ENCODE measurements at regions not wholly inside any gene's neighbourhood (a gene's known extent, or its start where the extent isn't known, plus 50 kb on each side); places are given as distances from the start of the nearest gene placed in this dataset.
"Not testable (repeated sequence)": the region's sequence is repeated elsewhere in the genome, so short reads cannot be mapped to it uniquely, and the experiment has no call there.

DNA sequence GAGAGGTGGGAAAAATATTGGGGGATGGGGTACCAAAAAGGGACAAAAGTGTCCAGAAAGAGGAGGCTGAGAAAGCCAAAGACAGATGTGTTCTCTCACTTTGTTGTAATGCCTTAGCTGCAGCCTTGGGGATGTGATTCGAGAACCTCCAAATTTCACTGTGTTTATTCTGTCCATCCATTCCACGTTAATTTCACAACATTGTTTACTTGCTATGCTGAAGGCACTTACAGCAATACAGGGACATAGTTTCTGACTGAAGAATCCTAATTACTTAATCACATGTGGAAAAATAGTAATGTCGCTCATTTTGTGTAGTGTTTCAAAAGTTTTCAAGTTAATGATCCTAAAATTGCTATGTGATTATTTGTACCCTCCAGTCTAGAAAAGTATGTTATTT lies 146.2 kb upstream of the SLC38A2 start:
- no peak for DNase-seq (ENCODE audit: low spot score)
- TF ChIP-seq, protein P1, sequence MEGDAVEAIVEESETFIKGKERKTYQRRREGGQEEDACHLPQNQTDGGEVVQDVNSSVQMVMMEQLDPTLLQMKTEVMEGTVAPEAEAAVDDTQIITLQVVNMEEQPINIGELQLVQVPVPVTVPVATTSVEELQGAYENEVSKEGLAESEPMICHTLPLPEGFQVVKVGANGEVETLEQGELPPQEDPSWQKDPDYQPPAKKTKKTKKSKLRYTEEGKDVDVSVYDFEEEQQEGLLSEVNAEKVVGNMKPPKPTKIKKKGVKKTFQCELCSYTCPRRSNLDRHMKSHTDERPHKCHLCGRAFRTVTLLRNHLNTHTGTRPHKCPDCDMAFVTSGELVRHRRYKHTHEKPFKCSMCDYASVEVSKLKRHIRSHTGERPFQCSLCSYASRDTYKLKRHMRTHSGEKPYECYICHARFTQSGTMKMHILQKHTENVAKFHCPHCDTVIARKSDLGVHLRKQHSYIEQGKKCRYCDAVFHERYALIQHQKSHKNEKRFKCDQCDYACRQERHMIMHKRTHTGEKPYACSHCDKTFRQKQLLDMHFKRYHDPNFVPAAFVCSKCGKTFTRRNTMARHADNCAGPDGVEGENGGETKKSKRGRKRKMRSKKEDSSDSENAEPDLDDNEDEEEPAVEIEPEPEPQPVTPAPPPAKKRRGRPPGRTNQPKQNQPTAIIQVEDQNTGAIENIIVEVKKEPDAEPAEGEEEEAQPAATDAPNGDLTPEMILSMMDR (IDR thresholded peaks at IDR 0.05) = no peak
- no peak overlapping the region for H3K4me3 ChIP-seq
- H3K27ac ChIP-seq = peak overlapping the region; percentile 55 to 69

DNA sequence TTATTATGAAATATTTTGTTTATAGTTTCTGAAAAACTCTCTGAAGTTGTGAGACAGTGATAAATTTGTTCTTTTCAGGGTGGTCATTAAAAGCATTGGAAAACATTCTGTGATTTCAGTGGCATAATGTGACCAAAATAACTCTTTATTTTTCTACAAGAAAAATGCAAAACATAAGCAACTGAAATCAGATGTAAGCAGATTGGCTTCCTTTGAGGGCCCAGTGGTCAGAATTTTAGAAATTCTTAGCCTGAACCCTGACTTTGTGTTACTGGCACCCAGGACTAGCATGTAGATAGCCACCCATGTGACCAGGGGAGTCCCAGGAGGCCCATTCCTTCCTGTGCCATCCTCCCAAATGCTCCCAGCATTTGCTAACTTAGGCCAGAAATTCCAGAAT lies 145.6 kb upstream of the SLC38A2 start:
- peak overlapping the region; percentile 55 to 69 for H3K27ac ChIP-seq
- no peak overlapping the region for H3K4me3 ChIP-seq
- TF ChIP-seq, protein P1 (IDR thresholded peaks at IDR 0.05) = no peak
- DNase-seq (ENCODE audit: low spot score) = no peak

DNA sequence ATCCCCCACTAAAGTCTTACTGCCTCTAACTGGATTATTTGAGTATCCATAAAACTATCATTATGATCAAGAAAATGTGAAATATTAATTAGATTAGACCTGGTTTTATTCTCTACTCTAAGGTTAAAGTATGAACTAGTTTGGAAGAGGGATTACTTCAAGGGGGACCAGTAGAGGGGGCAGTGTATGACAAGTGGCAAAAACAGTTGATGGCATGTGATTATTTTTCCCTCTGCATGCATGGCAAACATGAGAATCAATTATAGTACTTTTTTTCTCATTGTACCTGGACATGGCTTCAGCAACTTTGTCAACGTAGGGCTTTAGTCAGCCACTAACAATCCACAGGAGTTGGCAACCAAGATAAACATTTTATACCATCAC lies 145.0 kb upstream of the SLC38A2 start:
- H3K4me3 ChIP-seq = no peak overlapping the region
- TF ChIP-seq, protein P1 (IDR thresholded peaks at IDR 0.05) = no peak
- no peak for DNase-seq (ENCODE audit: low spot score)
- peak overlapping the region; percentile 4 to 55 for H3K27ac ChIP-seq

DNA sequence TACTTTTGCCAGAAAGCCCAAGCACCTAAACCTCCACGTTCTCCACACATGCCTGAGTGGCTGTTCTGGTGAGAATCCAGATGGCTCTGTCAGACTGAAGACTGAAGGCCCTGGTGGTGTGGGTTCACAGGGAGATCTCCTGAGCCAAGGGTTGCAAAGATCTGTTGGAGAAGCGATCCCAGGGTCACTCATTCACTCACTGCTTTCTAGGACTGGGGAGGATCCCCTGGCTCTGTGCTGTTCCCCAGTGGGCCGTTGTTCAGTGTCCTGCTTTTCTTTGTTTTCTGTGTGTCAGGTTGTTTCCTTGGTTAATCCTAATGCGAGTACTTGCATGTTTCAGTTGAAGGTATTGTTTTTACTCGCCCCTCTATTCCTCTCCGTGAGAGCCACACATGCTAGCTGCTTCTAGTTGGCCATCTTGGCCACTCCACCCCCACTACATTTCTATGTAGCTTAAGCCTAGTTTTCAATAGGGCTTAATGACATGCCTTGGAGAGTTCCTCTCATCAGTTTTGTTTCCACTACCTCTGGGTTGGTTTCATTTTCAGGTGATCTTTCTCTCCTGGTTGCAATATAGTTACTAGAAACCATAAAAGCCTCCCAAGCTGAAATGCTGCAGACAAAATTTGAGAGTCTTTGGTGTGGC lies 144.5 kb upstream of the SLC38A2 start:
- no peak overlapping the region for H3K4me3 ChIP-seq
- H3K27ac ChIP-seq = no peak overlapping the region
- TF ChIP-seq, protein P1 (IDR thresholded peaks at IDR 0.05) = no peak
- DNase-seq (ENCODE audit: low spot score) = no peak

DNA sequence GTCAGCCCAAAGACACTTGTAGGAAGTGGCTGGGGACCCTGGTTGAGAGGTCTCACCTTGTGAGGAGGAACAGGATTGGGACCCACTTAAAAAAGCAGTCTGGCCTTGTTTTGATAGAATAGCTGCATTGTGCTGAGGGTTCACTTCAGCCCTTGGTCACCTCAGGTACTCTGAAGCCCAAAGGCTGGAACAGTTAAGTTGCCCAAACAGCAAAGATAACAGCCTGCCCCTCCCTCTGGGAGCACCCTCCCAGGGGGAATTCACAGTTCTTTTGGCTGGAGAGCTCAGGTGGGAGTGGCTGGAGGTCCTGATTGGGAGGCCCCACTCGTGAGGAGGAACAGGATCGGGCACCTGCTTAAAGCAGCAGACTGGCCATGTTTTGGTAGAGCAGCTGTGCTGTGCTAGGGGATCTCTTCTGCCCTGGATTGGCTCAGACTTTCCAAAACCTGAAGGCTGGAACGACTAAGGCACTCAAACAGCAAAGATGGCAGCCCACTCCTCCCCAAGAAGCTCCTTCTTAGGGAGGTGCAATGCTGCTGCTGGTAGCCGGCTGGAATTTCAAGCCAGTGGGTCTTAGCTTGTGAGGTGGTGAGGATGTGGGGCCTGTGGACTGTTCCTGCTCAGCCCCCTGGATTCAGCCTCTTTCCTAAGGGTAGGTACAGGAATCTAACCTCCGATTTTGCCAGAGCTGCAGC lies 143.8 kb upstream of the SLC38A2 start:
- DNase-seq (ENCODE audit: low spot score) = no peak
- TF ChIP-seq, protein P1 (IDR thresholded peaks at IDR 0.05) = no peak
- H3K4me3 ChIP-seq = no peak overlapping the region
- H3K27ac ChIP-seq = no peak overlapping the region

DNA sequence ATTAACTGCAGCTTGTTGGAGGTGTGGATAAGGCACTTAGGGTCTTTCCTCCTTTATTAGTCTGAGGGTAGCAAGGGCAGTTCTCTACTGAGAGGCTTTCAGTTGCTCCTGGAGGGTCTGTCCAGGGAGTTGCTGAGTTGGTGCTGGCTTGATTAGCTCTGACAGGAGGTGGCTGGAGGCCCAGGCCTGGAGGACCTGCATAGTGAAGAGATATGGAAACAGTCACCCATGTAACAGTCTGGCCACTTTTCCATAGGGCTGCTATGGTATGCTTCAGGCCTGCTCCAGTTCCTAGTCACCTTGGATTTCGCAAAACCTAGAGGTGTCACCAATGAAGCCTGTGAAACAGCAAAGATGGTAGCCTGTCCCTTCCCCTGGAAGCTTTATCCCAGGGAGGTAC lies 143.3 kb upstream of the SLC38A2 start:
- TF ChIP-seq, protein P1 (IDR thresholded peaks at IDR 0.05) = no peak
- H3K27ac ChIP-seq = no peak overlapping the region
- no peak for DNase-seq (ENCODE audit: low spot score)
- H3K4me3 ChIP-seq = no peak overlapping the region

DNA sequence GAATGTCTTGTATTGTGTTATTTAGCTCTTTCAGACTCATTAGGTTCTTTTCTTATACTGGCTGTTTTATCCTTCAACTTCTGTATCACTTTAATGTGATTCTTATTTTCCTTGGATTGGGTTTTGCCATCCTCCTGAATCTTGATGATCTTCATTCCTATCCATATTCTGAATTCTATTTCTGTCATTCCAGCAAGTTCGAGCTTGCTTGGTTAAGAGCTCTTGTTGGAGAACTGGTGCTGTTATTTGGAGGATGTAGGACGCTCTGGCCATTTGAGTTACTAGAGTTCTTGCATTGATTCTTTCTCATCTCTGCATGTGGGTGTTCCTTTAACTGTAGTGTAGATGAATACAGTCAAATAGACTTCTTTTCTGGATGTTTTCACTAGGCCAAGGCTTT lies 142.3 kb upstream of the SLC38A2 start:
- Histone ChIP-seq H3K4me3 (no peak overlapping the region), H3K27ac (no peak overlapping the region)
- TF ChIP-seq, protein P1 (IDR thresholded peaks at IDR 0.05) = no peak
- DNase-seq (ENCODE audit: low spot score) = no peak

DNA sequence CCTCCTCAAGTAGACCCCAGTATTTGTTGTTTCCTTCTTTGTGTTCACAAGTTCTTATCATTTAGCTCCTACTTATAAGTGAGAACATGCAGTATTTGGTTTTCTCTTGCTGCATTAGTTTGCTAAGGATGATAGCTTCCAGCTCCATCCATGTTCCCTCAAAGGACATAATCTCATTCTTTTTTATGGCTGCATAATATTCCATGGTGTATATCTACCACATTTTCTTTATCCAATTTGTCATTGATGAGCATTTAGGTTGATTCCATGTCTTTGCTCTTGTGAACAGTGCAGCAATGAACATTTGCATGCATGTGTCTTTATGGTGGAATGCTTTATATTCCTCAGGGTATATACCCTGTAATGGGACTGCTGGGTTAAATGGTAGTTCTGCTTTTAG lies 137.7 kb upstream of the SLC38A2 start:
- not testable (repeated sequence) for DNase-seq (ENCODE audit: low spot score); H3K4me3 ChIP-seq

More for the DNA sequence above, 137.7 kb upstream of the SLC38A2 start:
- not testable (repeated sequence) for H3K27ac ChIP-seq

All from coronary artery (tissue), 2 donors.